Muscle of arm (tissue), 1 donor: ENCODE measurements at regions not wholly inside any gene's neighbourhood (a gene's known extent, or its start where the extent isn't known, plus 50 kb on each side); places are given as distances from the start of the nearest gene placed in this dataset.

Experiments used
- DNase-seq: peaks from one replicate; pipeline ENCODE4 v3.0.0-alpha.2; 2013

DNA sequence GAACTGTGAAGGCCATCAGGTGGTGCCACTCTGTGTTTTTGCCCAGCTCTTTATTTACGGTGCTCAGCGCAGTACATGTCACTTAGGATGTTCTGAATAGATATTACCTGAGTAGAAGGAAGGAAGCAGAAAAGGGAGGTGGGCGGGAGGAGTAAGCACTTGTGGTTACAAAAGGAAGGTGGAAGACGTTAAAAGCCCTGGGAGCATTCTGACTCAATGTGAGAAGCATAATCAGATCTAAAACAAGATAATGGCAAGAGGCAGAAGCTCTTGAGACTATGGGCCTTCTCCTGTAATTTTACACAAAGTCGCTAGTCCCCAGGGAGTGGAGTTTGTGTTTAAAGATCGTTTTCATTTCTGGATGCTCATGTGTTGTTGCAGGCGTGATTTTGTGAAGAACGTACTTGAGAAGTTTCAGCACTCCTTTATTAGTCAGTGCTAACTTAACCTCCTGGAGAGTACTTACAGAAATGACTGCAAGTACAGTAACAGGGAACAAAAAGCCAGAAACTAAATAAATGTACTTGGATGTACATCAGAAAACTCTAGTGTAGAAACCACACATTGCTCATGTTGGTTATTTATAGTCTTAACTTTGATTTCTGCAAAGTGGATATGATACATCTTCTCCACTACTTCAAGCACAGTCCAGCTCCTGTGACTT lies 1523.5 kb downstream of the AACS start:
- no peak for DNase-seq

DNA sequence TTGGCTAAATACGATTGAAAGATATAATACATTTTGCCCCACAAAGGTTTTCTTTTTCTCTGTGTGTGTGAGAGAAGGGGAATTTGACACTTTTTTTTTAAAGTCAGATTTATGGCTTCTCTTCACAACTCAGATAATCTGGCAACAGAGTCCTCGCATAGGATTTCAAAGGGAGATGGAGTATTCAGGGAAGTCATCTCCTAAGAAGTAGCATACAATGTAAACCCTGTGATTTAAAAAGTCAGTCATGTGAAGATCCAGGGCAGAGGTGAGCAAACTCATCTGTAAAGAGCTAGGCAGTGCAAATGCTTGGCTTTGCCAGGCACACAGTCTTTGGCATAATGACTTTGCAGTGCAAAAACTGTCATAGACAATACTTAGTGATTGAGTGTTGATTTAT lies 1526.3 kb downstream of the AACS start:
- no peak for DNase-seq

DNA sequence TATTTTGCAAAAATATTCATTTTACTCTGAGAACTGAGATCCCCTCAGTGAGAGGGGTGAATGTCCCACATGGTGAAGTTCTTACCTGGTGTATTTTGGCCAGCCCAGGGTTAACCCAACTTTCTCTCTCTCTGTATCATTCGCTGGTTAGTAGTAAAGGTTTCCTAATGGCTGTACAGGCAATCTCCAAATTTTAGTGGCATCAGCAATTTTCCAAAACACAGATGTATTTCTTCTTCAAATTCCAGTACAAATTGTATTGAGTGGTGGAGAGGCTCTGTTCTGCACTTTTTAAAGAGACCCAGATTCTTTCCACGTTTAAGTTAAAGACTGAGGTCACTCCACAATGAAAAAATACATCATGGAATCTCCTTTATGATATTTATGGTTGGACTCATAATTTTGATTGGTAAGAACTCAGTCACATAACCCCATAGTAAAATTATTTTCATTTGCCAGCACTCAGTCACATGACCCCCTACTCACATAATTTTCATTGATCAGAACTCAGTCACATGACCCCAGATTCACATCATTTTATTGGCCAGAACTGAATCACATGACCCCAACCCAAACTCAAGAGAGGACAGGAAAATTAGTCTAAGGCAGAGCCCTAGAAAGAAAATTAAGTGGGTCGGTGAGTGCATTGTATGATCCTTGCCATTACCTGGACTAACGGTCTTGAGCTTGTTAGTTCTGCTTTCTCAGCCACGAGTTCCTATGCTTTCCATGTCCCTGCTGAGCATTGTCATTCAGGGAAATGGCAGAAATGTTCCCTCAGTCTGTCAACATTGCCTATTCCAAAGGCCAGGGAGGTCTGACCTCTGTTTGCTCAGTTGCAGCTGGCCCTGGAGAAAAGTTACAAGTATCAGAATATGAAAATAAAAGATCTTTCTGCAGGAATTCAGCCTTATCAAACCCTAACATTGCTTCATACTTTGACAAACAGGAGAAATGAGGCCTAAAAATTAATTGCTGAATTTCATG lies 1536.2 kb downstream of the AACS start:
- DNase-seq: no peak

DNA sequence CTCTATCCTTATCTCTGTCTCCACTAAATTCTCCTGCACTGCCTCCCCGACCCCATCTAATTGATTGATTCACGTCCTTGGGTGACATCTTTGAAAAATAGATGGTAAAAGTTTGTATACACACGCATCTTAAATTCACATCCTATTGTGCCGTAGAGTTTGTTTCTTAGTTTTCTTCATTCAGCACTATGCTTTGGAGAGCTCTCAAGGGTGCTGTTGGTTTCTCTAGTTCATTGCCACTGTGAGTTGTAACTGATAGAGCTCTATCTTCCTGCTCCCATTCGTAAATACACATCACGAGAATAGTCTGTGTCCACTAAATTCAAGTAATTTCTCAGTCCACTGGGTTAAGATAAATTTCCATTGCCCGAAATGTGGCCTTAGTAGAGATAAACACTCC lies 1537.4 kb downstream of the AACS start:
- DNase-seq: no peak

DNA sequence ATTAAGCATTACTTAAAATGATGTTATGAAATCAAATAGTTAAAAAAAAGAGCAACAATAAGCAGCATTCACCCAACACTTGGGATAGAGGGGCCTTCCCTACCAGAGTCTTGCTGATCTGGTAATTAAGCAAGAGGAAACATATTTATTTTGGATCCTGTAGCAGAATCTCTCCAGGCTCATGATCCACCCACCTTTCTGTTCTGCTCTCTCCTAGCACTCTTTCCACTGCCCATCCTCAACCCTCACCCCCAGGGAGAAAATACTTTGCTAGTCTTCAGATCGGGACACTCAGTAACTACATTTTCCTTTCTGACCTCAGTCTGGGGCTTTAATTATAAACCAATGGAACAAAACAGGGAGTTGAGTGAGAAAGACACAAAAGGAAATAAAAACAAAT lies 1541.9 kb downstream of the AACS start:
- no peak for DNase-seq

DNA sequence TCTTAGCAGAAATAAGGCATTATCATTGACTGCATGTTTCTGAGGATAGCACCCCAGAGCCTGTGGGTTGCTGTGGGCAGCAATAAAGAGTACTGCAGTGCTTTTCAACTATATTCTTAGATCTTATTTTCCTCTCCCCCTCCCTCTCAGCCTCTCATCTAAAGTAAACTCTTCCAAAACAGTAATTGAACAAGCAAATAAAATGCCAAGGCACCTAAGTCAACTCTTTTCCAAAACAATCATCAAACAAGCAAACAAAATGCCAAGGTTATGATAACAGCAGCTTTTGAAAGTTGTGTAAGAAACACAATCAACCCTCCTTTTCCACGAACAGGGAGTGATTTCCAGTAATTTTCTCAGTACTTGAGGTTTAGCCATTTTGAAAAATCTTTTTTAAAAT lies 1542.6 kb downstream of the AACS start:
- no peak for DNase-seq

DNA sequence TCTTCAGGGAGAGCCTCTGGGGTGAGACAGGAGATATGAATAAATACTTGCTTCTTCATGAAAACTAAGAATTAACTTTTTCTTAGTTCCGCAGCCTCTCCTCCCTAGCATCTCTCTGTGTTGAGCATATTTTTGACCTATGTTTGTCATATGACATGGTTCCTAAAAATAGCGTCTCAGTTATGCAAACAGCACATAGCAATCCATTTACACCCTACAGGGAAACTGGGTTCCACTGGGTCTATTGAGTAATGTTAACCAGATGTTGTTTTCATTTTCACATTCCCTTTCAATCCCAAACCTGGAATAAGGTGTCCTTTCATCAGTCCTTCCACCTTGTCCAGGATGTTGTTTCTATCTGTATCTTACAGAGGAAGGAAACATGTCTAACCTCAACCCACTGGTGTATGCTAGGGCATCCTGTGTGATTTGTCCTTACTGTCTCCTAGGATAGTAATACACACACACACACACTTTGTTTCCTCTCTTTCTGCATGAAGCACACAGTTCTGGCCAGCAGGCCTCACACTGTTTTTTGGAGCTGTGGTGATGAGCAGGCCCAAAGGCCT lies 1543.5 kb downstream of the AACS start:
- DNase-seq: no peak

DNA sequence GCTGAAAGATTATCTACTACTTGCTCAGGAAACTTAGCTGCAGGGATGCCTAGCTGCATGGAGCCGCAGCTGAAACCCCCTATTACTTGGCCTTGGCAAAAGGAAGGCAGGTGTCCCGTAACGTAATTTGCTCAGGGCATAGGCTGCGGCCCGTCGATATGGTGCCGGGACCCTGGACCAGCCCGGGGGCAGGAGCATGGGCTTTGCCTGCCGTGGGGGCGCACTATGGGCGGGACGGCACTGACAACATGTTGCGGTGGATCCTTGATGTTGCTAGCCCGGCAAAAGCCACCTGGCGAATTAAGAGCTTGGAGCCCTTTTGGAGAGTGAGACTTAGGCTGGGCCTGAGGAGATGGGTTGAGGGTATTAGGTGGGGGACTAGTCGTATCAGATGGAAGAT lies 1551.2 kb downstream of the AACS start:
- no peak for DNase-seq

DNA sequence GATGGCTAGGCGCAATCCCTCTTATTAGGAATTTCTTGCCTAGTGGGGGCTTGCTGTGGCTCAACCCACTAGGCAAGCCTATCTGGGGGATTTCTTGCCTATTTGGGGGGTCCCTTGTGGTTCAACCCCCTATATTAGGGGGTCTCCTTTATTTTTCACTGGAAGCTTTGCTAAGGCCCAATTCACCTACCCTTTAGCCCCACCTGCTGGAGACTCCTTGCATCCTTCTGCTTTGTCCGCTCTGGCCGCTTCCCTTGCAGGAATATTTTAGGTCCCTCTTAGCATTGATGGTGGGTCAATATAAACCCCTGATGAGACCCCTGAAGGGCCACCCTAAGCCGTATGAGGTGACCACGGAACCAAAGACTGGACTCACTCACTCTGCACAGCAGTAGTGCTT lies 1552.1 kb downstream of the AACS start:
- DNase-seq: no peak

DNA sequence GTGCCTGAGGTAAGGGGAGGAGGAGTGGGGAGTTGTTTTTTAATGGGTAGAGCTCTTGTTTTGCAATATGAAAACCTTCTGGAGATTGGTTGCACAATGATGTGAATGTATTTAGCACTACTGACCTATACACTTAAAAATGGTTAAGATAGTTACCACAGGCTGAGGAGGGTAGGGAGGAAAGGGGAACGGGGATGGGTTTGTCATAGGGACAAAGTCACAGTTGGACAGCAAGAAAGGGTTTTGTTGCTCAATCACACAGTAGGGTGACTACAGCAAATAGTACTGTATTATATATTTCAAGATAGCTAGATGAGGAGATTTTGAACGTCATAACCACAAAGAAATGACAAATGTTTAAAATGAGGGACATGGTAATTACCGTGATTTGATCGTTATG lies 1562.4 kb downstream of the AACS start:
- no peak for DNase-seq

DNA sequence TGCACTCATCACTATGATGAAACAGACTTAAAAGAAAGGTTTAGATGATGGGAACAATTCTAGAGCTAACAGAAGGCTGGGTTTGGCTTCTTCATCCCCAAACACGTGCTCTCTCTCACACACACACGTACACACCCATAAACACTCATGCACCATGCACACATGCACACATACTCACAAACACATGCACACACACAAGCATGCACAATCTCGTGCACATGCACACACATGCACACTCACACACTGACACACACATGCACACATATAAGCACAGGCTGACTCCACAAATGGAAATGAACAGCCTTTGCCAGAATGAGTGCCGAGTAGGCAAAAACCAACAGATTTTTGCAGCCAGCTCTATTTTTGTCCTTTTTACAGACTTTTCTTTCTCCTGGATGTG lies 1571.6 kb downstream of the AACS start:
- no peak for DNase-seq

DNA sequence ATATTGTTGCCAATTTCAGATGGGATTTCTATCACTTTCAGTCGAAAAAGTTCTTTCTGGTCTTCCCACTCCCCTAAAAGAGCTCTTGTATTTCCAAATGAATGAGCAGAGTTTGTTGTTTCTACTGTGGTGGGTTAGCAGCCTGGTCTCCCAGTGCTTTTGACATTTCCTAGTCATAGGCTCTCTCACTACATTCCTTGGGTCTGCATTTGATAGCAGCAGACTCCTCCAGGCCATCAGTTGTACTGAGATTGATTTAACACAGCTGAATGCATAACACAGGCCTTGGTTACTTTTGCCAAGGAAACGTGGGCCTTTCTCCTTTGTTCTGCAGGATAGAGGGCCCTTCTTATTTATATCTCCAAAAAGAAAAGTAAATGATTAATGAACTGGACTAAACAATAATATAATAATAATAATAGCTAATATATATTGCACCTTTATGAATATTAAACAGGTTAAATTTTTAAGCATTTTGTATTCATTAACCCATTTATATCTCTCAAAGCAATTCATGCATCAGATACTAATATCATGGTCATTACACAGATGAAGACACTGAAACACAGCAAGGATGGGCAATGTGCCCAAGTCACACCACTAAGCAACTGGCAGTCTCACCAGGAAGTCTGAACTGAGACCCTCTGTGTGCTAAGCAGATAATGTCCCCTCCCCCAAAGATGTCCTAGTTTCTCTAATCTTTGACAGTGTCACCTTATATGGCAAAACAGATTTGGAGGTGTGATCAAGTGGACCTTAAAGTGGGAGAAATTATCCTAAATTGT lies 1579.2 kb downstream of the AACS start:
- no peak for DNase-seq

DNA sequence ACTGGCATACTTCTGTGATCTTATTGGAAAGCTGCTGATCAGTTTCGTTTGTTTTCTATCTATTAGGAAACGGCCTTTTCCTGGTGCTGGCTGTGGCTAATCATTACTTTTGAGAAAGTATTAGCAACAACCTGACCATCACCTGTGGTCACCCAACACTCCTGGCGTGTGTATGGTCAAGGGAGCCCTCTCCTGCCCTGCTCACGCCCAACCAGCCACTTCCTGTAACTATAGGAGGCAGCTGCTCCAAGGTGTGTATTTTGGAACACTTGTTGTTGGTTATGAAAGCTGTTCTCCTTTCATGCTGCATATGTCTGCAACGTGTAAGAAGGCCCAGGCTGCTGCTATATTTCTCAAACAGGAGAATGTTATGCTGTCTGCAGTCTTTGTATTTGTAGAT lies 1582.8 kb downstream of the AACS start:
- DNase-seq: no peak

DNA sequence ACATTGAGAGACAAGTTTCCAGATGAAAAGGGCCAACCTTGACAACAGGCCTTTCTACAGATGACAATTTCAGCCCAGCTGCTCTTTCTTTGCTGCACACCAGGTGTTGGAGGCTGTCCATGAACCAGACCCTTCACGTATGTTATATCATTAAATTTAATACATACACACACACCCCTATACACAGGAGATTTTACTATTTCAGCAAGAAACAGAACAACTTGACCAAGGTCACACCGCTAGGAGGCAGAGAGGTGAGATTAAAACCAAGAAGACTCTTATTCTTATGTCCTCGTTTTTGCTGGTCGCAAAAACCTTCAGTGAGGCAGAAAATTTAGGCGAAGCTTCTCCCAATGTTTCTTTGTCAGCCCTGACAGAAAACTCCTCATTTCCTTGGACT lies 1585.9 kb downstream of the AACS start:
- DNase-seq: no peak

DNA sequence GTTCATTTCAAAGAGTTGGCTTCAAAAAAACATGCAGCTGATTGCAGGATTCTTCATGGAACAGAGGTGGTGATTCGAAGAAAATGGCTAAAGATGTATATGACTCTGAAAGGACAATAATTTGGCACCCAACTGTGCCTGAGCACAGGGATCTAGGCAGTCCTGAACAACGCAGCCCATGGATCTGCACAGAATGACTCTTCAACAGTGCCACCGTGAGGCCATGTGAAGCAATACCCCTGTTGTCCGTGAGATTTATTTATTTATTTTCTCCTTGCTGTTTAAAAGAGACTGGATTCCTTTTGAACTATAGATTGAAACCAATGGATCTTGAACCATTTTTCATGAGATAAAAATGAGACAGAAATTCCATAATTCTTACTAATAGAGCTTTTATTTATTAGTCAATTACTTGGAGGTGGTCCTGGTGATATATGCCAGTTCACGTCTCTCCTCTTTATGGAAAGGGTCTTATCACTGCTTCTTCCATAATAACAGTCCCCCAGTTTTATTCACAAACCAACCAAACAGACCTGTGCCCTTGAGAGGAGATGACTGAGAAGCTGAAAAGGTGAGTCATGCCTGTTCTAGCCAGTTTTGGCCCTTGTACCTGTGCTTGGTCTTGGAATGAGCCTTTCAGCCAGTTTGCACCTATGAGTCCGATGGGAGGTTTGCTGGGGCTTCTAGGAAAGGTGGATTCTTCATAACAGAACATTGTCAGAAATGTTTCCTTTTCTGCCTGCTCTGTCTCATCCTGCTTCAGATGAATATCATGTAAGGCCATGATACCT lies 1598.3 kb downstream of the AACS start:
- DNase-seq: no peak

DNA sequence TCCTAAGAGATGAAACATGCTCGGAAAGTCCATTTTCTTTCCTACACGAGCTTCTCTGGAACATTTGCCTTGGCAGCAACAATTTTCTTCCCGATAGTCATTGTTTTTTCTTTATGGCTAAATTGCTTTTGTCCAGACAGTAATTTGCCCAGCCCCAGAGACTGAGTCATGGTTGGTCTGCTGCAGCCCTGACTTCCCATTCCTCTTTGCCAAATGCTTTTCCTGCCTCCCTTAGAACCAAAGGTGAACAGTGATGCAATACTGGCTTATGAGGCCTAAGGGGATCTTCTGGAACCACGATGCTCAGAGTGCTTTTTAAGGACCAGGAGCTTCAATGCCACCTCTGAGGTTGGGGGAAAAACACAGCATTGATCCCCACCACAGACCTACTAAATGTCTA lies 1599.6 kb upstream of the TMEM132C start:
- DNase-seq: no peak

DNA sequence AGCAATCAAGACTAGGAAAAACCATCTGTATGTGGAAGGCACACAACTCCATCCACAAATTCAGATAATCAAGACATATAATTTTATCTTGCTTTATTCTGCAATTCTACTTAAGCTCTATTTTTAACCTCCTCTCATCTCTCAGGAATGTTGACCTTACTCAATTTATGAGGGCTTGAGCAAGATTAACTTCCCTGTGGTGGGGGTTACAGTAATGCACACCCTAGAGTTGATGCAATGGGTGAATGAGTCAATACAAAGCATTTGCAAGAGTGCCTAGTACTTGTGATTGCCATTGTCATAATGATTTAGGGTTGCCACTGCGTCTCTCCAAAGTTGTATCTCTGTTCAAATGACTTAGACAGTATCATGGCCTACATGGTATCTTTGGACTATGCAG lies 1598.4 kb upstream of the TMEM132C start:
- no peak for DNase-seq

DNA sequence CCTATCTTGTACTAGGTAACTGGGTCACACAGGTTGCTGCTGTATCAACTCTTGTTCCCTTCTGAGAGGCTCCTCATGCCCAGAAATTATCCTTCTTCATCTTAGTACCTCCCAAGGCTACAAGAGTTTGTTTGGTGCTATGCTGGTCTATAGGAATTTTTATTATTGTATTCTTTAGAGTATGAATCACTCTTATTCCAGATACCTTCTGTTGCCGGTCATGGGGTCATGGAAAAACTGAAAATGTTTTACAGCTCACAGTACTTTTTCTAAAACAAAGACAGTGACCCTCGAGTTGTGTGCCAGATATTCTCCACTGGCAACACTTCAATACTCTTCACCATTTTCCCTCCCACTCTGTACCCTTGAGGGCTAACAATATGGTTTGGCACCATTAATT lies 1598.0 kb upstream of the TMEM132C start:
- DNase-seq: no peak

DNA sequence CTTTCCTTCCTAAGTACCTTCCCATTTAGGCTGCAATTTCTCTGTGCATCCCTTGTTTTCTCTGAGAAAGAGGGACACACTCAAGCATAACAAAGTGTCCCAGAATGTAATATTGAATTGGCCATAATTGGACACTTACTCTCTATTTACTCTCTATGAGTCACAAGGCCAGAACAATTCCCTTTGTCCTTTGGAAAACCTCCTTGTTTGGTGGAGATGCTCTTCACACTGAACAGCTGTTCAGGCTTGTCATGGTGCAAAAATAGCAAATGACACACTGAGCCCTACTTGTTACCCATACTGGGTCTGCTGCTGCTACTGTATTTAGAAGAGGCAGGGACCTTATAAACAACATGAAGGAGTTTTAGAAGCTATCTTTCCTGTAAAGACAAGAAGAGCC lies 1590.5 kb upstream of the TMEM132C start:
- no peak for DNase-seq

DNA sequence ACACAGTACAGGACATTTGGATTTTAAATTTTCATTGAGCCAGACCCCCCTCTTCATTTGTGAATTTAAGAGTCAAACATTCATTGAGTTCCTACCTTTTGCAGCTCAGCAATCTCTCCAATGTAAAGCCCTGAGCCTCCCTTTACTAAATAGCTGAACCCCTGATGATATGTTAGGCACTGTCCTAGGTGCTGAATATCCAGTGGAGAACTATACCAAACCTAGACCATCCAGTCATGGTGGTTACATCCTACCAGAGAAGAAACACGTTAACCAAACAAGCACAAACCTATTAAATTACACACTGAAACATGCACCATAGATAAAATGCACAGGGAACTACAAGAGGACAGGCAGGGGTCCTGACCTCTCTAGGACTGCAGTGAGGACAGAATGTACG lies 1585.3 kb upstream of the TMEM132C start:
- DNase-seq: no peak

DNA sequence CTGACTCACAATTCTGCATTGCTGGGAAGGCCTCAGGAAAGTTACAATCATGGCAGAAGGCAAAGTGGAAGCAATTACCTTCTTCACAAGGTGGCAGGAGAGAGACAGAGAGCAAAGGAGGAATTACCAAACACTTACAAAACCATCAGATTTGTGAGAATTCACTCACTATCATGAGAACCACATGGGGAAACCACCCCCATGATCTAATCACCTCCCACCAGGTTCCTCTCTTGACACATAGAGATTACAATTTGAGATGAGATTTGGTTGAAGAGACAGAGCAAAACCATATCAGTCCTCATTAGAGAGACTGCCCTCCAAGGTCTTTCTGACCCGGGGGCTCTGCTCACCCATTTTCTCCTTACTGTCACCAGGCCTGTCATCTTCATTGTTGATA lies 1582.3 kb upstream of the TMEM132C start:
- no peak for DNase-seq
